Esophagus squamous epithelium (tissue), 5 donors: ENCODE measurements at regions not wholly inside any gene's neighbourhood (a gene's known extent, or its start where the extent isn't known, plus 50 kb on each side); places are given as distances from the start of the nearest gene placed in this dataset.

Source experiments
- DNase-seq: peaks from one replicate; lab custom pipeline; 2025; lab: John Stamatoyannopoulos, UW
- H3K27ac ChIP-seq, 4 donors: fragments of 200-600 bp; sonication (generic); one replicate each; pipeline ENCODE4 v1.5.1; 2016 to 2019; ENCODE audit warnings: mild to moderate bottlenecking in 1 of 4
- H3K27me3 ChIP-seq, 4 donors: fragments of 200-600 bp; sonication (generic); 1 replicate in 3 of 4; 2 replicates in 1 of 4; pipeline versions ENCODE4 v1.5.1 to v1.6.0; 2017 to 2021; ENCODE audit warnings: antibody characterized with exemption in 1 of 4
- H3K36me3 ChIP-seq, 3 donors: fragments of 200-600 bp; sonication (generic); one replicate each; pipeline ENCODE4 v1.5.1; 2016 to 2019
- H3K4me1 ChIP-seq, 3 donors: fragments of 200-600 bp; sonication (generic); one replicate each; pipeline ENCODE4 v1.5.1; 2017 to 2019
- H3K4me3 ChIP-seq, 4 donors: fragments of 200-600 bp; sonication (generic); 1 replicate in 3 of 4; 2 replicates in 1 of 4; pipeline ENCODE4 v1.5.1; 2016 to 2019; ENCODE audit warnings: mild to moderate bottlenecking in 2 of 4, moderate library complexity in 1 of 4
- H3K9me3 ChIP-seq, 3 donors: fragments of 200-600 bp; sonication (generic); one replicate each; pipeline ENCODE4 v1.5.1; 2016 to 2019
- POLR2A ChIP-seq, 4 donors: fragments of 450-650 bp; IDR thresholded peaks; one replicate each; pipeline ENCODE4 v1.6.1; 2017; ENCODE audit warnings: antibody characterized with exemption in 4 of 4, mild to moderate bottlenecking in 4 of 4, moderate library complexity in 3 of 4
- WGBS, 2 donors: methylation state at CpG; one replicate each; pipeline ENCODE4 v1.1.5; 2018; 5-methylcytosine and 5-hydroxymethylcytosine counted together
- intact Hi-C: fragments of 100-400 bp; cut with DNase I; formaldehyde crosslinking; loops from one replicate; pipeline ENCODE4 v1.15.0; 2022
- TF ChIP-seq, protein P1 (sequence below), 6 experiments: fragments of 450-650 bp in 4 of 6; fragments of 200-600 bp in 2 of 6; sonication (generic) in 2 of 6; IDR thresholded peaks; one replicate each; pipeline ENCODE4 v1.5.1; 2016 to 2019; ENCODE audit warnings: antibody characterized with exemption in 6 of 6, mild to moderate bottlenecking in 4 of 6, moderate library complexity in 4 of 6
- donor health status: DM: yes; HTN: yes; CAD: no.

DNA sequence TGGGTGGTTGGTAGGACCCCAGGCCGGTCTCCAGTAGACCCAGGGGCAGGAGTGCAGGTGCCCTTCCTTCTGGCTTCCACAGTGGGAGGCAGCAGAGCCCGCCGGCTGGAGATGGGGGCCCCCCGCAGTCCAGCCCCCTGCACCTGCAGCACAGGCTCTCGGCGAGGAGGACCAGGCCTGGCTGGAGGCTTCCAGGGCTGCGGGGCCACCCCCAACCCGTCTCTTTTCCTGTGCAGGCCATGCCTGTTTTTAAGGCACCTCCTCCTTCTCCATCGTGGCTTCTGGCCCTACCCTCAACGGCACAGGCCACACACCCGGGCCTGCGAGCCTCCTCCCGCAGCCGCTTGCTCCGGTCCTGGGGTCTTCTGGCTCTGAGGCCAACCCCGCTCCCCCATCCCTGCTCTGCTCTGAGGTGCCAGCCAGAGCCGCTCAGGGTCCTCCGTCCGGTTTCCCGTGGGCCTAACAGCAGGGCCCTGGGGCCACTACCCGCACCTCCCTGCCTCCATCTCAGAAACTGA lies 77.2 kb upstream of the ANKRD10 start:
- H3K9me3 ChIP-seq: no peaks in the 10 kb centered on the region
- TF ChIP-seq, protein P1, sequence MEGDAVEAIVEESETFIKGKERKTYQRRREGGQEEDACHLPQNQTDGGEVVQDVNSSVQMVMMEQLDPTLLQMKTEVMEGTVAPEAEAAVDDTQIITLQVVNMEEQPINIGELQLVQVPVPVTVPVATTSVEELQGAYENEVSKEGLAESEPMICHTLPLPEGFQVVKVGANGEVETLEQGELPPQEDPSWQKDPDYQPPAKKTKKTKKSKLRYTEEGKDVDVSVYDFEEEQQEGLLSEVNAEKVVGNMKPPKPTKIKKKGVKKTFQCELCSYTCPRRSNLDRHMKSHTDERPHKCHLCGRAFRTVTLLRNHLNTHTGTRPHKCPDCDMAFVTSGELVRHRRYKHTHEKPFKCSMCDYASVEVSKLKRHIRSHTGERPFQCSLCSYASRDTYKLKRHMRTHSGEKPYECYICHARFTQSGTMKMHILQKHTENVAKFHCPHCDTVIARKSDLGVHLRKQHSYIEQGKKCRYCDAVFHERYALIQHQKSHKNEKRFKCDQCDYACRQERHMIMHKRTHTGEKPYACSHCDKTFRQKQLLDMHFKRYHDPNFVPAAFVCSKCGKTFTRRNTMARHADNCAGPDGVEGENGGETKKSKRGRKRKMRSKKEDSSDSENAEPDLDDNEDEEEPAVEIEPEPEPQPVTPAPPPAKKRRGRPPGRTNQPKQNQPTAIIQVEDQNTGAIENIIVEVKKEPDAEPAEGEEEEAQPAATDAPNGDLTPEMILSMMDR (IDR thresholded peaks at IDR 0.05): no peak
- no peak for TF ChIP-seq POLR2A (IDR thresholded peaks at IDR 0.05)
- no peaks in the 10 kb centered on the region for H3K4me1 ChIP-seq
- peaks cover 0 to 16% (median 0%) of the 10 kb centered on the region in 4 donors for H3K27me3 ChIP-seq
- no peak overlapping the region for H3K27ac ChIP-seq
- no peak for DNase-seq
- 86 to 100% methylated on average over 2 to 3 of the region's 21 CpGs for WGBS, 2 donors
- intact Hi-C loops: no loop called here
- H3K4me3 ChIP-seq: no peak overlapping the region
- no peaks in the 10 kb centered on the region for H3K36me3 ChIP-seq

DNA sequence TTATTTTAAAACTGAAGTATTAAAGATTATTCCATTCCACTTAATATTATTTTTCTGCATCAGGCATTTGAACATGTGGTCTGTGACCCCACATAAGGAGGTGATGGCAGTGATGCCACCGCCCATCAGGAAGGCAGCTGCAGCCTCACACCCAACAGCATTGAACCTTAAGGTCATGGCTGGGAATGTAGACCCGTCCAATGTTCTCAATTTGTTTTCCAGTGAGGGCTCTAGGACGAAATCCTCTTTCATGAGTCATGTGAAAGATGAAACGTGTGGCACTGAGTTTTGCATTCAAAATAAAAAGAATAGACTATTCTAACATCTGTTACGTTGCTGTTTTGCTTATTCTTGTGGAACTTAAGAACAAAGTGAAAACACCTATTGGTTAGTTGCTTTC lies 74.5 kb upstream of the ANKRD10 start:
- peaks cover 0 to 26% (median 0%) of the 10 kb centered on the region in 4 donors for H3K27me3 ChIP-seq
- WGBS, 2 donors: 58 to 65% methylated on average over 5 of the region's 5 CpGs
- TF ChIP-seq POLR2A (IDR thresholded peaks at IDR 0.05): no peak
- TF ChIP-seq, protein P1 (IDR thresholded peaks at IDR 0.05): no peak
- intact Hi-C loops: no loop called here
- H3K4me1 ChIP-seq: no peaks in the 10 kb centered on the region
- H3K36me3 ChIP-seq: no peaks in the 10 kb centered on the region
- DNase-seq: no peak
- H3K27ac ChIP-seq: no peak overlapping the region
- no peaks in the 10 kb centered on the region for H3K9me3 ChIP-seq
- no peak overlapping the region for H3K4me3 ChIP-seq

DNA sequence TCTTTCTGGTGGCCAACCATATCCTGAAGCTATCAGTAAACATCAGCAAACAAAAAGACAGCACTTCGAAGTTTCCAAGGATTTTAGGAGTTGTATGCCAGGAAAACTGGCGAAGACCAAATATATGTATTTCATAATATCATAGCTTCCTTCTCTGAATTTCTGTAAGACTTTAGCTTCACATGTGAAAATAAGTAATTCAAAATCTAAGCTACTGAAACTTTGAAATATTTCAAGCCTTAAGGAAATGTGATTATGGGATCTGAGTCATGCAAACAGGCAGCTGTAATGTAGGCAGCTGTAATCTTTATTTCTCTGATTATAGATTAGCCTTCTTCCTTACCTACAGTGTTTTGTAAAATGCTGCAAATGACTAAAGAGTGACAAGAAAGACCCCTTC lies 70.7 kb upstream of the ANKRD10 start:
- DNase-seq: no peak
- no peaks in the 10 kb centered on the region for H3K9me3 ChIP-seq
- 59 to 63% methylated on average over 2 of the region's 2 CpGs for WGBS, 2 donors
- peaks cover 0 to 23% (median 0%) of the 10 kb centered on the region in 4 donors for H3K27me3 ChIP-seq
- no peak overlapping the region for H3K4me3 ChIP-seq
- intact Hi-C loops: no loop called here
- no peaks in the 10 kb centered on the region for H3K36me3 ChIP-seq
- TF ChIP-seq POLR2A (IDR thresholded peaks at IDR 0.05): no peak
- TF ChIP-seq, protein P1 (IDR thresholded peaks at IDR 0.05): no peak
- no peaks in the 10 kb centered on the region for H3K4me1 ChIP-seq
- H3K27ac ChIP-seq: no peak overlapping the region

DNA sequence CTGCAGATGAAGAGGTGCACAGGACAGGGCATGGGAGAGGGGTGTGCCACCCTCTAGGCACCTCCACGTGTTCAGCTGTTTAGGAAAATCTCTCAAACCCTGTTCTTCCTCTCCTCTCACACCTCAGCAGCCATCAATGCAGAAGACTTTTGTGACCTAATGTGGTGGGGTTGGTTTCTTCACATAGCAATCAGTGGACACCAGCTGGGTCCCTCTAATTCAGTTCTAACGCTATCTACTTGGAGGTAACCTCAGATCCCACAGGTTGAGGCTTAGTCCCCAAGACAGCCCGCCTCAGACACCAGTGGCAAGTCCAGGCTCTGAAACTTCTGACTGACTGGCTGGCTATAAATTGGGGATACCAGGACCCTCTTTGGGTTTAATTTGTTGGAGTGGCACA lies 69.9 kb upstream of the ANKRD10 start:
- Histone ChIP-seq H3K27ac (no peak overlapping the region), H3K9me3 (no peaks in the 10 kb centered on the region), H3K4me1 (no peaks in the 10 kb centered on the region), H3K4me3 (no peak overlapping the region), H3K27me3 (peaks cover 0 to 23% (median 0%) of the 10 kb centered on the region in 4 donors), H3K36me3 (no peaks in the 10 kb centered on the region)
- 75 to 93% methylated on average over 3 of the region's 3 CpGs for WGBS, 2 donors
- TF ChIP-seq, protein P1 (IDR thresholded peaks at IDR 0.05): no peak
- TF ChIP-seq POLR2A (IDR thresholded peaks at IDR 0.05): no peak
- intact Hi-C loops: no loop called here
- no peak for DNase-seq

DNA sequence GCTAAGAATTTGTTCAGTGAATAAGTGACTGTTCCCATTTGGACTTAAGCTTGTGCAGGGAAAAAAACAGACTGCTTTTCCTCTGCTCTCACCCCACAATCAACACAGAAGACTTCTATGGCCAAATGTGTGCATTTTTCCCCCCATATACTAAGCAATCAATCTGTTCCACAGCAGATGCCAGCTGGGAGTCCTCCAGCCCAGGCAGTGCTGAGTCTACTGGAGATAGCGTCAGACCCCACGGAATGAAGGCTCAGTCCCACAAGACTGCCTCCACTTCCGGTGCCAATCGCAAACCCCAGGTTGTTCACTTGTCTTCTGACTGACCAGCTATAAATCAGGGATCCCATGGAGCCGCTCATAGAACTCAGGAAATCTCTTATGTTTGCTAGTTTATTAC lies 69.5 kb upstream of the ANKRD10 start:
- Histone ChIP-seq H3K36me3 (no peaks in the 10 kb centered on the region), H3K4me1 (no peaks in the 10 kb centered on the region), H3K27ac (no peak overlapping the region), H3K4me3 (no peak overlapping the region), H3K9me3 (no peaks in the 10 kb centered on the region), H3K27me3 (peaks cover 0 to 23% (median 0%) of the 10 kb centered on the region in 4 donors)
- intact Hi-C loops: no loop called here
- 71 to 88% methylated on average over 5 of the region's 5 CpGs for WGBS, 2 donors
- TF ChIP-seq POLR2A (IDR thresholded peaks at IDR 0.05): no peak
- TF ChIP-seq, protein P1 (IDR thresholded peaks at IDR 0.05): no peak
- no peak for DNase-seq
